NCI-H460 (cell line): ENCODE measurements at regions not wholly inside any gene's neighbourhood (a gene's known extent, or its start where the extent isn't known, plus 50 kb on each side); places are given as distances from the start of the nearest gene placed in this dataset.
A peak's percentile ranks its signal among the peaks of the same experiment; 100 is the strongest.
"Not testable (repeated sequence)": the region's sequence is repeated elsewhere in the genome, so short reads cannot be mapped to it uniquely, and the experiment has no call there.

Source experiments
- DNase-seq: peaks from one replicate; pipeline ENCODE4 v3.0.0-alpha.2; 2016; ENCODE audit warnings: low read depth; ENCODE audit errors: extremely low read depth

DNA sequence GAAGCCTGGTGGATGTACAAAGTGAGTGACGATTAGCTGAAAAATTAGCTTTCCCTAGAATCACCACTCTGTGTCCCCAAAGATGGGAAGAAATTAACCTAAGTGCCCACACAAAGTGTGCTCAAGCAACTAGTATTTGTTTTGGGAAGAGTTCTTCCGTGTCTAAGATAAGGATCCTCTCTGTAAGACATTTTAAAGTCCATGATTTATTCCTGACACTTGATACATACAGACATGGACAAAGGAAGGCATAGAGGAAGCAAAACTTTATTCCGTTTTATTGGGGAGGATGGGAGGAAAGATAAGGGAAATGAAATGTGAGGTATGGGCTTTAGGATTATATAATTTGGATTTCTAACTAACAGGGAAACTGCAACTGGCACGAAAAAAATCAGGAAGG, 1772.6 kb downstream of the EFNA5 start:
- DNase-seq = no peak

DNA sequence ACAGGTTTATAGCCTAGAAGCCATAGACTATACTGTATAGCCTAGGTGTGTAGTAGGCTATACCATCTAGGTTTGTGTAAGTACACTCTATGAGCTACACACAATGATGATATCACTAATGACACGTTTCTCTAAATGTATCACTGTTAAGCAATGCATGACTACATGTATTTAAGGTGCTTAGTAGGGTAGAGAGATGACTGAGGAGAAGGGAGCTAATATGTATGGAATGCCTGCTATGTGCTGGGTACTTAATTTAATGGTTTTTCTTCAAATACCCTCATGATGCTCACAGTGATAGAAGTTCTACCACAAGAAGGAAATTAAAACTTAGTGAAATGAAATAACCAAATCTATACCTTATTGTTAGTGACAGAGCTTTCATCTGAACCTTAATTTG, 1785.5 kb downstream of the EFNA5 start:
- DNase-seq = no peak

GRCh38 chr5:105882956-105883481, 1787.7 kb downstream of the EFNA5 start:
- no peak for DNase-seq

GRCh38 chr5:105878402-105878801, 1792.3 kb downstream of the EFNA5 start:
- DNase-seq = no peak

DNA sequence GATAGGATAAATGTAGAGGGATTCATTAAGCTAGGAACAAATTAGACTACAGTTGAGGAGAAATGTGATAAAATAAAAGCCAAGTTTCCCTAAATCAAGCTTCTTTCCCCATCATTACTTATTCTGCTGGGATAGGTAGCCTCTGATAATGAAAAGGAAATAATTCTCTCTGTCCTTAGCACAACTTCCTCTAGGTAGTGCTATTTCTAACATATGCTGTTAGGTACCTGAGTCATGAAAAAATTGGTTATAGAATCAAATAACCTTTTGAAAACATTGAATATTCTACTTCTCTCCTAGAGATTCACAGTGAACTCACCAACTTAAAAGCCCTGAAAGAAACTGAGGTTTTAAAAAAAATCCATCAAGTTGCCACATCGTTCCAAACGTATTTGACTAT, 1793.1 kb downstream of the EFNA5 start:
- DNase-seq = no peak

DNA sequence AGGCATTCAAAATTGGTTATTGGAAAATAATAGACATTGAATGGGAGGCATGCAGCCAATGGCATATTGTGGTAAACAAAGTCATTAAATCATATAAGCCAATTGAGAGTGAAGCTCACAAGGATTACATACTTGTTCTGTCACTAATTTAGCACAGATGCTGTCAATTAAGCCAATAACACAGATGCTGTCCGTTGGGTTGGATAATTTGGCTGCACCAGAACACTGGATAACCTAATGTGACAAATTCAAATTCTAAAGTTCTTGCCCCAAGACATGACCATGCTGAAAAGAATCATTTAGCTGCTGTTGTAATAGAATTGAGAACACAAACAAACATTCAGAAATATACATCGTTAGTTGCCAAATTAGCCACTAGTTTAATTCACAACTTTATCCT, 1796.4 kb downstream of the EFNA5 start:
- DNase-seq = no peak

DNA sequence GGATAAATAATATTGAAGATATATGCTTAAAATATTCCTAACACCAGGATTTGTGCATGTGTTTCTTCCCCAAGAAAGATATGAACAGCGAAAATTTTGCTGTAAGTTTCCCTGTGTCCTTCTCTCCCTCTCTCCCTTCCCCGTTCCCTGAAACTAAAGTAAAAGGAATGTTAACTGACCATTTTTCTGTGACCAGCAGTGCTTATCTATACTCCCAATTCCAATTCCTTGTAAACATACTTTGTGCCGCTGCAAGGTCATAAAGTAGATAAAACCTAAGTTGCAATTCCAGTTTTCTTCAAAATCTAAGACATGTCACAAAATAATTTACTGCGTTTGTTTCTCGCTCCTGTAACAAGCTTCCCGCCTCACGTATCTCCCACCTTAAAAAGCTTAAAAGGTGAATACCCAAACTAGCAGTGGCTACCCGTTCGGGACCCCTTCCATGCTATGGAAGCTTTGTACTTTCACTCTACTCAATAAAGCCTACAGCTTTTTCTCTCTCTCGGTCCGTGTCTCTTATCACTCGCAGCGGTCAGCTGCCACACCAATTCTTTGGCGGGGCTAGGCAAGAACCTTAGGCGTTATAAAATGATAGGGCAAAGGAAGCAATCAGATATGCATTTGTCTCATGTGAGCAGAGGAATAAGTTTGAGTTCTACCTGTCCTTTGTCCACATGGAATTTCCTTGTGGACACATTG, 1798.0 kb downstream of the EFNA5 start:
- DNase-seq = no peak

DNA sequence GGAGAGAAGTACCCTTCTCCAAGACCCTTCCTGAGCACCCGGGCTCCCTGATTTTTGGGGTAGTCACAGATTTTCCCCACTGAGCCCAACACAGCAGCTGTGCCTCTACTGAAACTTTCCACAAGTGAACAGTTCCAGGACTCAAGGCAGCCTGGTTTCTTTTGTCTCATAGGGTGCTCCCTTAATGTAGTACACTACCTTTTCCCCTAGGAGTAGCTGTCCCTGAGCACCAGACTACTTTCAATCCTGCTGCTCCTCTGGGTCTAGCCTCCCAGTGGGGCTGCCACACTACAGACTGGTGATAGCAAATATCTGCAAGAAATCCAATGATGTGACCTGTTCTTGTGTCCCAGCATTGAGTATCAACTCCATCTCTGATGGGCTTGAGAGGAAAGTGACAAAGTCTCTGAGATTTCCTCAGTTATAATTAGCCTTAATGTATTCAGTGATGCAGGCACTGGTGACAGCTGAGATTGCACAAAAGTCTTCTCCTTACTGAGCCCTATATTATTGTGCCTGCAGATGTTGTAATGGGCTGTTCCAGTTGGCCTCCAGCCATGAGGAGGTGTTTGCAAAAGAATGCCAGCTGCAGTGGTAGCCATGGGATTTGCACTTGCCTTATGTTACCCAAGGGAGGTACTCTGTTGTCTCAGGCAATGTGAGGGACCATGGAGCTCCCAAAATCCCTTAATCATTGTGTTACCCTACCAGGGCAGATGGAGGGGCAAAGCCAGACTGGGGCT, 1802.5 kb downstream of the EFNA5 start:
- DNase-seq = no peak

DNA sequence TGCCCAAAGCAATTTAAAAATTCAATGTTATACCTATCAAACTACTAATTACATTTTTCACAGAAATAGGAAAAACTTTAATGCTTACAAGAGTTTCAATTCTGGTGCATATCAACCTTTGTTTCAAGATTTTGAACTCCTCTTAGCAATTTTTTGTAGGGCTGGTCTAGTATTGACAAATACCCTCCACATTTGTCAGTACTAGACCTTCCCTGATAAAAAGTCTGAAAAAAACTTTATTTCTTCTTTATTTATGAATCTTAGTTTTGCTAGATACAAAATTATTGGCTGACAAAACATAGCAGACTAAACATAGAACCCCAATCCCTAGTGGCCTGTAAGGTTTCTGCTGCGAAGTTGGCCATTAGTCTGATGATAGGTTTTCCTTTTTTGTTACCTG, 1804.9 kb downstream of the EFNA5 start:
- no peak for DNase-seq

GRCh38 chr5:105859350-105859749, 1811.4 kb downstream of the EFNA5 start:
- DNase-seq = not testable (repeated sequence)

- DNase-seq = no peak
Observed at GRCh38 chr5:105849701-105850100, 1821.0 kb downstream of the EFNA5 start.

GRCh38 chr5:105840800-105841199, 1829.9 kb downstream of the EFNA5 start:
- no peak for DNase-seq

DNA sequence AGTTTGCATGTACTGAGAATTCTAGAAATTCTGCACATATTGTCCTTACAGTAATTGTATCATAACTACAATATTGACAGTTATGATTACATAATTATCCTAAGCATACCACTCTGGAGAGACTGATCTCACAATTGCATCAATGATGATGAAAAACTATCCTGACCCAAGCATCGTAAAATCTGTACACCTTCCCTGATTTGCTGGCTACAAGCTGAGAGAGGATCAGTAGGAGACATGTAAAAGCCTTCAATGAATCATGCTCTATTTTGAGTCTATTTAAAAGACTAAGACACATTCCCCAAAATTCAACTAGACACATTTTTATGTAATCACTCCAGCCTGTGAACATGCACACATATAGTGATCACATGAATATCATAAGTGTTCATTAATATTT, 1833.8 kb downstream of the EFNA5 start:
- DNase-seq = no peak

GRCh38 chr5:105836268-105836667, 1834.5 kb downstream of the EFNA5 start:
- DNase-seq = peak; percentile 13

GRCh38 chr5:105828821-105829220, 1841.9 kb downstream of the EFNA5 start:
- DNase-seq = no peak

GRCh38 chr5:105821800-105822199, 1848.9 kb downstream of the EFNA5 start:
- DNase-seq = no peak

DNA sequence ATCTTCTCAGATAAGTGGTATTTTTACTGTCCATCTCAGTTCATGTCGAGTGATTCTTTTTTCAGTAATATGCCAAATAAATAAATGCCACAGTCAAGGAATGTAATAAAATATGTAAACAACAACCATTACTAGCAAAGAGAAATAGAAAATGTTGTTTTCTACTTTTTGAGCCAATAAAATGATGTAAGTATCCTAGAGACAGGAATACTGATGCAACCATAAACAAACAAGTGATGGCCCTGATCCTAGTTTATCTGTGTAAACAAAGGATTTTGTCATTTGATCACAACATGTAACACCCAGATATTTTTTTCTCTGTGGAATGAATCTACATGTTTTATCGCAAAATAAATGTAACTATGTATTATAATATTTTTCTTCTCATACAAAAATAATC, 1852.8 kb downstream of the EFNA5 start:
- DNase-seq = peak; percentile 40

GRCh38 chr5:105817416-105817815, 1853.3 kb downstream of the EFNA5 start:
- peak; percentile 3 for DNase-seq

DNA sequence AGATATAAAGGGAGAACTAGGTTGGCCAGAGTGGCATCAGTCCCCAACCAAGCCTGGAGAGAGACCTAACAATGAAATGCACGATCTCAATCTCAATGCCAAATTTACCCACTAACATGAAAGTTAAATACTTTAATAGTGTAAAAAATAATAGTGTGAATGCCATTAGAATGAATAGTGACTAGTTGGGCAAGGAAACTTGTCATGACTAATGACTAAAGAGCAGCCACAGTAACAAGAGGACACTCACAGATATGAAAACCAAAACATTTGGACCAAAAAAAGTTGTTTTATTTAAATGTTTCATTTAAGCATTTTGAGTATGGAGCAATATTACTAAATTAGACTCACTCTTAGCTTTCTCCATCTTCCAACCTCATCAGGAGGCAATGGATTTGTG, 1853.8 kb downstream of the EFNA5 start:
- no peak for DNase-seq

GRCh38 chr5:105812304-105812703, 1858.4 kb downstream of the EFNA5 start:
- no peak for DNase-seq

DNA sequence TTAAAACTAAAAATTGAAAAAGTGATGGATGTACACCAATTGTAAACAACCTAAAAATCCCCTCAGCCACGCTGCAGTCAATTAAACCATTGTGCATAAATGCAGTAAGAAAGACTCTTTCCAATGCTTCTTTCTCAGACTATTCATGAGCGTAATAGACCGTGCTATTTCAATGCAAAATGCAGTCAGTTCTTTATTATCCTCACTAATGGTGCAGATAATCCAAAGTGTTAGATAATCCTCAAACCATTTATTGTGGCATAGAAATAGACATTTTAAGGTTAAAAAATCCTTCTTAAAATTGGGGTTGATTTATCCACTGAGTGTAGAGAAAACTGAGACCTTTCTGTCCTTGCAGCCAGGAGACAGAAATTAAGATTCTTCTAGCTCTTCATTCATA, 1862.8 kb downstream of the EFNA5 start:
- DNase-seq = no peak

DNA sequence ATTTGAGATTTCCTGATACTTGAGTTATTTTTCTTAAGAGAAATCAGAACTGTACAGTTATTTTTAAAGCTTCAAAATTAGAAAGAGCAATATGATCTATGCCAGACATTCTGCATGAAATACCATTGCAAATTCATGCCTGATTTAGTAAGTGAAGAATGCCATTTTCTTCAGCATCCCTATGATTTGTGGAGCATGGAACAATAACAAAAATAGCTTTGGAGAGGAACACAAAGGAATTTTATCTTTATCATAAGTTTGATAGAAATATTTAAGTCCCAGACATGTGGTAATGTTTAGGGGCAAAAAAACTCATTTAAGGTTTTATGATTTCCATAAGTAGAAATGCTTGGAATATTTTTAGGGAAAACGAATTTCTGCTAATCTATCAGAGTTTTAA, 1863.4 kb downstream of the EFNA5 start:
- no peak for DNase-seq
